ENCODE measurements at regions not wholly inside any gene's neighbourhood (a gene's known extent, or its start where the extent isn't known, plus 50 kb on each side); places are given as distances from the start of the nearest gene placed in this dataset.
"Not testable (repeated sequence)": the region's sequence is repeated elsewhere in the genome, so short reads cannot be mapped to it uniquely, and the experiment has no call there.

GRCh38 chr1:234782791-234783190 is 172.8 kb upstream of the IRF2BP2 start:
- no peak for DNase-seq

- DNase-seq = no peak
These were observed 172.2 kb upstream of the IRF2BP2 start for GRCh38 chr1:234782105-234782751.

GRCh38 chr1:234781241-234782065 is 171.5 kb upstream of the IRF2BP2 start:
- no peak for DNase-seq

GRCh38 chr1:234780531-234781162 is 170.7 kb upstream of the IRF2BP2 start:
- DNase-seq = no peak

GRCh38 chr1:234780112-234780511 is 170.1 kb upstream of the IRF2BP2 start:
- DNase-seq = no peak

- not testable (repeated sequence) for DNase-seq
These were observed 169.6 kb upstream of the IRF2BP2 start for GRCh38 chr1:234779600-234779999.

- no peak for DNase-seq
These were observed 169.2 kb upstream of the IRF2BP2 start for GRCh38 chr1:234779160-234779538.

- DNase-seq = no peak
These were observed 168.5 kb upstream of the IRF2BP2 start for GRCh38 chr1:234778221-234779159.

GRCh38 chr1:234777856-234778220 is 167.9 kb upstream of the IRF2BP2 start:
- DNase-seq = no peak

- no peak for DNase-seq
These were observed 167.2 kb upstream of the IRF2BP2 start for GRCh38 chr1:234776876-234777855.

- DNase-seq = no peak
These were observed 166.4 kb upstream of the IRF2BP2 start for GRCh38 chr1:234776256-234776875.

GRCh38 chr1:234775477-234776246 is 165.7 kb upstream of the IRF2BP2 start:
- no peak for DNase-seq

GRCh38 chr1:234774971-234775370 is 165.0 kb upstream of the IRF2BP2 start:
- no peak for DNase-seq

GRCh38 chr1:234773936-234774677 is 164.1 kb upstream of the IRF2BP2 start:
- no peak for DNase-seq

GRCh38 chr1:234772345-234773147 is 162.6 kb upstream of the IRF2BP2 start:
- DNase-seq = no peak

- no peak for DNase-seq
These were observed 161.8 kb upstream of the IRF2BP2 start for GRCh38 chr1:234771642-234772344.

GRCh38 chr1:234770924-234771540 is 161.1 kb upstream of the IRF2BP2 start:
- DNase-seq = no peak

Measured in NCI-H526 treated with DMSO at 0.1 percent for 48 hours (cell line).